HEK293 (cell line): ENCODE measurements at regions not wholly inside any gene's neighbourhood (a gene's known extent, or its start where the extent isn't known, plus 50 kb on each side); places are given as distances from the start of the nearest gene placed in this dataset.
A peak's percentile ranks its signal among the peaks of the same experiment; 100 is the strongest.

Experiments used
- MYNN ChIP-seq: fragments of 450-650 bp; formaldehyde crosslinking; IDR thresholded peaks from 2 replicates; pipeline ENCODE4 v1.5.1; 2016; ENCODE audit warnings: missing biosample characterization, missing genetic modification characterization, borderline replicate concordance
- PRDM10 ChIP-seq: fragments of 450-650 bp; formaldehyde crosslinking; IDR thresholded peaks from 2 replicates; pipeline ENCODE4 v1.5.1; 2016; ENCODE audit warnings: missing biosample characterization, missing genetic modification characterization
- PRDM2 ChIP-seq: fragments of 450-650 bp; formaldehyde crosslinking; IDR thresholded peaks from 2 replicates; pipeline ENCODE4 v1.5.1; 2016; ENCODE audit warnings: missing biosample characterization, missing genetic modification characterization, borderline replicate concordance
- TRIM28 ChIP-seq: IDR thresholded peaks from 2 replicates; pipeline ENCODE4 v1.6.1; 2011; ENCODE audit warnings: low read length, control low read depth, borderline replicate concordance
- YY2 ChIP-seq: fragments of 450-650 bp; formaldehyde crosslinking; IDR thresholded peaks from 2 replicates; pipeline ENCODE4 v1.5.1; 2016; ENCODE audit warnings: missing biosample characterization, missing genetic modification characterization
- ZBTB17 ChIP-seq: fragments of 450-650 bp; formaldehyde crosslinking; IDR thresholded peaks from 2 replicates; pipeline ENCODE4 v1.5.1; 2016; ENCODE audit warnings: missing biosample characterization, missing genetic modification characterization
- ZFP69B ChIP-seq: fragments of 450-650 bp; formaldehyde crosslinking; IDR thresholded peaks from 2 replicates; pipeline ENCODE4 v1.5.1; 2016; ENCODE audit warnings: missing biosample characterization, missing genetic modification characterization
- ZNF132 ChIP-seq: fragments of 450-650 bp; formaldehyde crosslinking; IDR thresholded peaks from 2 replicates; pipeline ENCODE4 v1.5.1; 2017; ENCODE audit warnings: missing biosample characterization, missing genetic modification characterization, borderline replicate concordance
- ZNF133 ChIP-seq: fragments of 450-650 bp; formaldehyde crosslinking; IDR thresholded peaks from 2 replicates; pipeline ENCODE4 v1.5.1; 2016; ENCODE audit warnings: missing biosample characterization, missing genetic modification characterization
- ZNF146 ChIP-seq: fragments of 450-650 bp; formaldehyde crosslinking; IDR thresholded peaks from 2 replicates; pipeline ENCODE4 v1.5.1; 2016; ENCODE audit warnings: missing biosample characterization, missing genetic modification characterization
- ZNF148 ChIP-seq: fragments of 450-650 bp; formaldehyde crosslinking; IDR thresholded peaks from 2 replicates; pipeline ENCODE4 v1.5.0; 2017; ENCODE audit warnings: missing biosample characterization, missing genetic modification characterization, borderline replicate concordance
- ZNF280C ChIP-seq: fragments of 450-650 bp; formaldehyde crosslinking; IDR thresholded peaks from 2 replicates; pipeline ENCODE4 v1.5.1; 2016; ENCODE audit warnings: missing biosample characterization, missing genetic modification characterization
- ZNF292 ChIP-seq: fragments of 450-650 bp; formaldehyde crosslinking; IDR thresholded peaks from 2 replicates; pipeline ENCODE4 v1.5.1; 2016; ENCODE audit warnings: low read depth, missing biosample characterization, missing genetic modification characterization, borderline replicate concordance
- ZNF362 ChIP-seq: fragments of 450-650 bp; formaldehyde crosslinking; IDR thresholded peaks from 2 replicates; pipeline ENCODE4 v1.5.1; 2016; ENCODE audit warnings: missing biosample characterization, missing genetic modification characterization
- ZNF426 ChIP-seq: fragments of 450-650 bp; formaldehyde crosslinking; IDR thresholded peaks from 2 replicates; pipeline ENCODE4 v1.5.1; 2017; ENCODE audit warnings: missing biosample characterization, missing genetic modification characterization, mild to moderate bottlenecking, inconsistent platforms, moderate library complexity
- ZNF48 ChIP-seq: fragments of 450-650 bp; formaldehyde crosslinking; IDR thresholded peaks from 2 replicates; pipeline ENCODE4 v1.5.1; 2016; ENCODE audit warnings: missing biosample characterization, missing genetic modification characterization
- ZNF560 ChIP-seq: fragments of 450-650 bp; formaldehyde crosslinking; IDR thresholded peaks from 2 replicates; pipeline ENCODE4 v1.5.1; 2017; ENCODE audit warnings: missing biosample characterization, missing genetic modification characterization, borderline replicate concordance
- ZNF561 ChIP-seq: fragments of 450-650 bp; IDR thresholded peaks from 2 replicates; pipeline ENCODE4 v1.5.1; 2018; ENCODE audit warnings: missing biosample characterization, missing genetic modification characterization, borderline replicate concordance
- ZNF704 ChIP-seq: fragments of 450-650 bp; formaldehyde crosslinking; IDR thresholded peaks from 2 replicates; pipeline ENCODE4 v1.5.1; 2016; ENCODE audit warnings: missing biosample characterization, missing genetic modification characterization
- ZNF707 ChIP-seq: fragments of 450-650 bp; formaldehyde crosslinking; IDR thresholded peaks from 2 replicates; pipeline ENCODE4 v1.5.1; 2016; ENCODE audit warnings: missing biosample characterization, missing genetic modification characterization
- ZNF791 ChIP-seq: fragments of 450-650 bp; formaldehyde crosslinking; IDR thresholded peaks from 2 replicates; pipeline ENCODE4 v1.5.1; 2016; ENCODE audit warnings: missing biosample characterization, missing genetic modification characterization
- ZNF792 ChIP-seq: fragments of 450-650 bp; formaldehyde crosslinking; IDR thresholded peaks from 2 replicates; pipeline ENCODE4 v1.5.1; 2016; ENCODE audit warnings: missing biosample characterization, missing genetic modification characterization
- ZSCAN4 ChIP-seq: fragments of 450-650 bp; formaldehyde crosslinking; IDR thresholded peaks from 2 replicates; pipeline ENCODE4 v1.5.1; 2017; ENCODE audit warnings: missing biosample characterization, missing genetic modification characterization

GRCh38 chr6:12481292-12481691 lies 191.1 kb downstream of the EDN1 start (continued):
- TF ChIP-seq ZNF560 (tag by site-specific recombination) (no peak), ZNF426 (tag by site-specific recombination) (peak; percentile 79), PRDM2 (no peak), ZNF792 (tag by site-specific recombination) (no peak), ZNF362 (no peak), ZNF146 (no peak), ZNF707 (tag by site-specific recombination) (no peak), ZNF133 (tag by site-specific recombination) (no peak), ZNF132 (no peak), ZNF48 (no peak), MYNN (no peak), ZBTB17 (tag by site-specific recombination) (no peak), PRDM10 (tag by site-specific recombination) (no peak), ZNF148 (tag by site-specific recombination) (no peak), YY2 (no peak), TRIM28 (no peak), ZSCAN4 (no peak), ZNF292 (no peak), ZNF791 (tag by site-specific recombination) (no peak), ZFP69B (tag by site-specific recombination) (no peak), ZNF704 (no peak), ZNF280C (tag by site-specific recombination) (no peak), ZNF561 (tag by site-specific recombination) (no peak)
